IMR-90 (cell line): ENCODE measurements at regions not wholly inside any gene's neighbourhood (a gene's known extent, or its start where the extent isn't known, plus 50 kb on each side); places are given as distances from the start of the nearest gene placed in this dataset.

ENCODE experiments used
- ATAC-seq: fragments of 200-7000 bp; cut with Tn5 transposase; 2 replicates; pipeline ENCODE4 v1.9.1; 2020; ENCODE audit warnings: low read depth, mild to moderate bottlenecking, moderate library complexity
- BruUV-seq: library from RNA; stranded (reverse); fragments of 400-500 nt; replicated peaks from 2 replicates; lab custom pipeline; 2021; lab: Mats Ljungman, UMichigan
- CTCF ChIA-PET: fragments of 300-600 bp; formaldehyde crosslinking; extraction: SDS; loops from one replicate; lab custom pipeline; 2021; ENCODE audit warnings: antibody characterized with exemption; lab: Yijun Ruan, JAX
- POLR2A ChIA-PET: fragments of 300-600 bp; sonication (Branson Sonifier 250); formaldehyde crosslinking; loops from one replicate; lab custom pipeline; 2022; ENCODE audit warnings: antibody characterized with exemption; ENCODE audit not compliant: unreplicated experiment; lab: Charles Lee
- DNase-seq: peaks from one replicate; pipeline ENCODE4 v3.0.0; 2013
- H2AFZ ChIP-seq: replicated peaks from 2 replicates; pipeline ENCODE3; 2013; ENCODE audit warnings: low read length, mild to moderate bottlenecking; ENCODE audit not compliant: poor library complexity
- H2AK5ac ChIP-seq: 2 replicates; pipeline ENCODE4 v1.6.1; 2013; ENCODE audit warnings: low read depth, low read length, inconsistent platforms
- H2AK9ac ChIP-seq: replicated peaks from 2 replicates; pipeline ENCODE3; 2013; ENCODE audit warnings: mild to moderate bottlenecking, low read depth, low read length, moderate library complexity; ENCODE audit not compliant: poor library complexity
- H2BK120ac ChIP-seq: 2 replicates; pipeline ENCODE4 v1.6.1; 2013; ENCODE audit warnings: low read depth, low read length, inconsistent platforms
- H2BK15ac ChIP-seq: 3 replicates; pipeline ENCODE4 v1.6.1; 2013; ENCODE audit warnings: low read depth, low read length, inconsistent platforms
- H2BK20ac ChIP-seq: 2 replicates; pipeline ENCODE4 v1.6.1; 2013; ENCODE audit warnings: low read depth, mild to moderate bottlenecking, inconsistent platforms, low read length, moderate library complexity
- H2BK5ac ChIP-seq: 2 replicates; pipeline ENCODE4 v1.6.1; 2013; ENCODE audit warnings: mild to moderate bottlenecking, low read depth, low read length, inconsistent platforms; ENCODE audit not compliant: poor library complexity, severe bottlenecking
- H3K14ac ChIP-seq: replicated peaks from 2 replicates; pipeline ENCODE4 v1.6.1; 2013; ENCODE audit warnings: low read depth, low read length, inconsistent platforms
- H3K18ac ChIP-seq: 2 replicates; pipeline ENCODE4 v1.6.1; 2013; ENCODE audit warnings: low read depth, low read length, control low read depth
- H3K23ac ChIP-seq: 2 replicates; pipeline ENCODE4 v1.6.1; 2013; ENCODE audit warnings: low read depth, low read length, inconsistent platforms
- H3K27ac ChIP-seq: 2 replicates; pipeline ENCODE4 v1.5.1; 2013; ENCODE audit warnings: mild to moderate bottlenecking, control low read depth, low read length; ENCODE audit not compliant: insufficient read depth
- H3K27me3 ChIP-seq: 2 replicates; pipeline ENCODE4 v1.6.1; 2013; ENCODE audit warnings: low read length; ENCODE audit not compliant: control insufficient read depth, insufficient read depth
- H3K36me3 ChIP-seq: 2 replicates; pipeline ENCODE4 v1.6.1; 2013; ENCODE audit warnings: low read length, mixed read lengths; ENCODE audit not compliant: control insufficient read depth, insufficient read depth
- H3K4ac ChIP-seq: 2 replicates; pipeline ENCODE4 v1.6.1; 2013; ENCODE audit warnings: low read depth, low read length, inconsistent platforms
- H3K4me1 ChIP-seq: 2 replicates; pipeline ENCODE4 v1.6.1; 2013; ENCODE audit warnings: low read length, mixed read lengths; ENCODE audit not compliant: control insufficient read depth, insufficient read depth
- H3K4me2 ChIP-seq: 2 replicates; pipeline ENCODE4 v1.6.1; 2013; ENCODE audit warnings: low read depth, mild to moderate bottlenecking, control low read depth, low read length, moderate library complexity
- H3K4me3 ChIP-seq: 2 replicates; pipeline ENCODE4 v1.5.1; 2013; ENCODE audit warnings: low read depth, mild to moderate bottlenecking, control low read depth, low read length, moderate library complexity; ENCODE audit not compliant: insufficient read depth
- H3K56ac ChIP-seq: 2 replicates; pipeline ENCODE4 v1.6.1; 2013; ENCODE audit warnings: low read length, inconsistent platforms; ENCODE audit not compliant: insufficient read depth; ENCODE audit errors: extremely low read depth
- H3K79me1 ChIP-seq, 2 experiments: 2 replicates each; pipeline ENCODE4 v1.6.1; 2013; ENCODE audit warnings: low read length in 2 of 2, inconsistent platforms in 1 of 2, low read depth in 1 of 2
- H3K9ac ChIP-seq: 2 replicates; pipeline ENCODE4 v1.6.1; 2013; ENCODE audit warnings: low read depth, low read length, control low read depth
- H3K9me1 ChIP-seq: 2 replicates; pipeline ENCODE4 v1.6.1; 2013; ENCODE audit warnings: low read length, inconsistent platforms; ENCODE audit not compliant: insufficient read depth
- H3K9me3 ChIP-seq: 2 replicates; pipeline ENCODE4 v1.6.1; 2013; ENCODE audit warnings: low read length; ENCODE audit not compliant: control insufficient read depth, insufficient read depth
- H4K20me1 ChIP-seq: 2 replicates; pipeline ENCODE4 v1.6.1; 2013; ENCODE audit warnings: low read length, inconsistent platforms; ENCODE audit not compliant: insufficient read depth
- H4K5ac ChIP-seq: 2 replicates; pipeline ENCODE4 v1.6.1; 2013; ENCODE audit warnings: mild to moderate bottlenecking, low read depth, low read length, control low read depth
- H4K8ac ChIP-seq, 2 experiments: 2 replicates each; pipeline ENCODE4 v1.6.1; 2013; ENCODE audit warnings: low read depth in 2 of 2, low read length in 2 of 2, control low read depth in 1 of 2, inconsistent platforms in 1 of 2
- H4K91ac ChIP-seq: 2 replicates; pipeline ENCODE4 v1.6.1; 2013; ENCODE audit warnings: low read depth, low read length, inconsistent platforms; ENCODE audit not compliant: insufficient read depth
- CEBPB ChIP-seq: IDR thresholded peaks from 2 replicates; pipeline ENCODE4 v1.6.1; 2012; ENCODE audit warnings: low read depth, low read length, improper control_type of control experiment
- CHD1 ChIP-seq: IDR thresholded peaks from 2 replicates; pipeline ENCODE4 v1.6.1; 2012; ENCODE audit warnings: low read depth, low read length, improper control_type of control experiment
- CTCF ChIP-seq: conservative IDR thresholded peaks from 2 replicates; pipeline ENCODE4 v1.5.1; 2012; ENCODE audit warnings: mild to moderate bottlenecking, low read depth, low read length, improper control_type of control experiment
- ELK1 ChIP-seq: fragments of 150-350 bp; IDR thresholded peaks from 2 replicates; pipeline ENCODE4 v1.6.1; 2016; ENCODE audit warnings: low read depth, mild to moderate bottlenecking, low read length, moderate library complexity, borderline replicate concordance
- MAFK ChIP-seq: IDR thresholded peaks from 2 replicates; pipeline ENCODE4 v1.6.1; 2012; ENCODE audit warnings: low read depth, low read length, improper control_type of control experiment
- MAZ ChIP-seq: IDR thresholded peaks from 2 replicates; pipeline ENCODE4 v1.6.1; 2012; ENCODE audit warnings: low read depth, mild to moderate bottlenecking, low read length, improper control_type of control experiment, moderate library complexity, borderline replicate concordance
- MXI1 ChIP-seq: IDR thresholded peaks from 2 replicates; pipeline ENCODE4 v1.6.1; 2012; ENCODE audit warnings: low read depth, mild to moderate bottlenecking, low read length, moderate library complexity, borderline replicate concordance
- NFE2L2 ChIP-seq: fragments of 150-350 bp; IDR thresholded peaks from 2 replicates; pipeline ENCODE4 v1.6.1; 2016; ENCODE audit warnings: low read depth, mild to moderate bottlenecking, low read length
- POLR2A ChIP-seq: IDR thresholded peaks from 2 replicates; pipeline ENCODE4 v1.6.1; 2012; ENCODE audit warnings: mild to moderate bottlenecking, low read depth, low read length
- RCOR1 ChIP-seq: IDR thresholded peaks from 2 replicates; pipeline ENCODE4 v1.6.1; 2012; ENCODE audit warnings: mild to moderate bottlenecking, low read length, improper control_type of control experiment; ENCODE audit not compliant: insufficient replicate concordance
- RFX5 ChIP-seq: IDR thresholded peaks from 2 replicates; pipeline ENCODE4 v1.8.0; 2012; ENCODE audit warnings: low read depth, mild to moderate bottlenecking, low read length, moderate library complexity
- SMC3 ChIP-seq: fragments of 150-350 bp; IDR thresholded peaks from 2 replicates; pipeline ENCODE4 v1.6.1; 2016; ENCODE audit warnings: low read depth, mild to moderate bottlenecking, antibody characterized with exemption, low read length, moderate library complexity
- WGBS, 2 experiments: methylation state at CpG; one replicate each; pipeline versions ENCODE4 v1.1.5 to v1.1.7; 2013; ENCODE audit warnings: missing lambda C conversion rate in 2 of 2; ENCODE audit not compliant: insufficient read length in 1 of 2; ENCODE audit errors: extremely low coverage in 2 of 2; 5-methylcytosine and 5-hydroxymethylcytosine counted together
- dilution Hi-C: fragments of 300-500 bp; cut with HindIII; formaldehyde crosslinking; loops from one replicate; pipeline ENCODE4 v1.14.3; 2018; ENCODE audit warnings: low sequenced_read_pairs; ENCODE audit not compliant: unreplicated experiment
- in situ Hi-C: fragments of 300-500 bp; cut with MboI; formaldehyde crosslinking; loops from 3 replicates; pipeline ENCODE4 v1.14.3; 2019; ENCODE audit warnings: low sequenced_read_pairs, inconsistent platforms, mixed read lengths
- intact Hi-C: fragments of 100-400 bp; cut with micrococcal nuclease; formaldehyde crosslinking; loops from 2 replicates; pipeline ENCODE4 v1.10.0; 2022

GRCh38 chr5:116756531-116756930 lies 181.9 kb upstream of the SEMA6A start:
- Histone ChIP-seq H4K8ac (no peak overlapping the region), H4K5ac (no peak overlapping the region), H4K91ac (no peak overlapping the region), H3K27me3 (no peaks in the 10 kb centered on the region), H3K9me1 (no peaks in the 10 kb centered on the region), H3K56ac (no peak overlapping the region), H3K27ac (no peak overlapping the region), H3K4me1 (no peaks in the 10 kb centered on the region), H2AK9ac (no peak overlapping the region), H2BK20ac (no peak overlapping the region), H3K79me1 (no peaks in the 10 kb centered on the region), H3K9me3 (peaks cover 9% of the 10 kb centered on the region), H3K4me3 (no peak overlapping the region), H3K14ac (no peak overlapping the region), H3K4me2 (no peak overlapping the region), H2BK5ac (no peak overlapping the region), H3K4ac (no peak overlapping the region), H3K18ac (no peak overlapping the region), H2BK120ac (no peak overlapping the region), H2AK5ac (no peak overlapping the region), H3K23ac (no peak overlapping the region), H3K9ac (no peak overlapping the region), H3K36me3 (no peaks in the 10 kb centered on the region), H4K20me1 (no peaks in the 10 kb centered on the region), H2BK15ac (no peak overlapping the region), H2AFZ (no peak overlapping the region)
- dilution Hi-C loops: no loop called here
- no peak for TF ChIP-seq MAFK
- TF ChIP-seq SMC3: no peak
- no peak for TF ChIP-seq POLR2A
- TF ChIP-seq RFX5: no peak
- no peak for TF ChIP-seq MAZ
- TF ChIP-seq RCOR1: no peak
- TF ChIP-seq CEBPB: no peak
- no peak for TF ChIP-seq CHD1
- TF ChIP-seq ELK1: no peak
- no peak for TF ChIP-seq NFE2L2
- TF ChIP-seq MXI1: no peak
- no peak for TF ChIP-seq CTCF
- no TSS peak for BruUV-seq
- no peak for ATAC-seq
- CTCF ChIA-PET: no interaction called here
- intact Hi-C loops: no loop called here
- in situ Hi-C loops: no loop called here
- DNase-seq: no peak
- no CpG with 5 or more reads among the region's 1 CpG for WGBS, 2 experiments
- POLR2A ChIA-PET: no interaction called here
